AG04449 (cell line): ENCODE measurements at regions not wholly inside any gene's neighbourhood (a gene's known extent, or its start where the extent isn't known, plus 50 kb on each side); places are given as distances from the start of the nearest gene placed in this dataset.
"Not testable (repeated sequence)": the region's sequence is repeated elsewhere in the genome, so short reads cannot be mapped to it uniquely, and the experiment has no call there.

Source experiments
- CTCF ChIA-PET: fragments of 350-600 bp; formaldehyde crosslinking; extraction: SDS; loops from one replicate; lab custom pipeline; 2021; ENCODE audit warnings: antibody characterized with exemption; lab: Yijun Ruan, JAX
- POLR2A ChIA-PET: fragments of 400-600, 350-600 bp; formaldehyde crosslinking; extraction: SDS; loops from one replicate; lab custom pipeline; 2020; ENCODE audit warnings: antibody characterized with exemption, inconsistent platforms; lab: Yijun Ruan, JAX
- DNase-seq: peaks from one replicate; pipeline ENCODE4 v3.0.0-alpha.2; 2010; ENCODE audit warnings: low read depth, low spot score
- H3K4me3 ChIP-seq: 2 replicates; pipeline ENCODE4 v1.5.1; 2011; ENCODE audit warnings: low read depth, mild to moderate bottlenecking, control low read depth, low read length
- TF ChIP-seq, protein P1 (sequence below): IDR thresholded peaks from one replicate; pipeline ENCODE4 v1.5.1; 2011; ENCODE audit warnings: mild to moderate bottlenecking, moderate library complexity, low read length, control low read depth, inconsistent platforms; ENCODE audit not compliant: insufficient read depth; ENCODE audit errors: missing control alignments

DNA sequence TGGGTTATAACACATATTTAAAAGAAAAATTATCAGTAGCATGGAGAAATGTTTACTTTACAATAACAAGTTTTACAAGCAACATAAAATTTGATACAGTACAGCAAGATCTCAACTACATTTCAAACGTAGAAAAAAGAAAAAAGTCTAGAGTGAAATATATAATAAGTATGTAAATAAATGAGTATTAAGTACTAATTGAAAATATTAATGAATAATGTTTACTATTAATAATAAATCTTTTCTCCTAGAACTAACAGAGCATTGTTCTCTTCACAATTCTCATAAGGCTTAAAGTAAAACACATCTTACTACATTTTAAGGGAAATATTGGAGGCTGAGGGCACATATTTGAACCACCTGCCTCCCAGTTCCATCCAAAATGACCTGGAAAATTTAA is 72.1 kb downstream of the TMEM212 start:
- DNase-seq, result no peak
- ChIA-PET CTCF (no interaction called here), POLR2A (no interaction called here)
- TF ChIP-seq, protein P1, sequence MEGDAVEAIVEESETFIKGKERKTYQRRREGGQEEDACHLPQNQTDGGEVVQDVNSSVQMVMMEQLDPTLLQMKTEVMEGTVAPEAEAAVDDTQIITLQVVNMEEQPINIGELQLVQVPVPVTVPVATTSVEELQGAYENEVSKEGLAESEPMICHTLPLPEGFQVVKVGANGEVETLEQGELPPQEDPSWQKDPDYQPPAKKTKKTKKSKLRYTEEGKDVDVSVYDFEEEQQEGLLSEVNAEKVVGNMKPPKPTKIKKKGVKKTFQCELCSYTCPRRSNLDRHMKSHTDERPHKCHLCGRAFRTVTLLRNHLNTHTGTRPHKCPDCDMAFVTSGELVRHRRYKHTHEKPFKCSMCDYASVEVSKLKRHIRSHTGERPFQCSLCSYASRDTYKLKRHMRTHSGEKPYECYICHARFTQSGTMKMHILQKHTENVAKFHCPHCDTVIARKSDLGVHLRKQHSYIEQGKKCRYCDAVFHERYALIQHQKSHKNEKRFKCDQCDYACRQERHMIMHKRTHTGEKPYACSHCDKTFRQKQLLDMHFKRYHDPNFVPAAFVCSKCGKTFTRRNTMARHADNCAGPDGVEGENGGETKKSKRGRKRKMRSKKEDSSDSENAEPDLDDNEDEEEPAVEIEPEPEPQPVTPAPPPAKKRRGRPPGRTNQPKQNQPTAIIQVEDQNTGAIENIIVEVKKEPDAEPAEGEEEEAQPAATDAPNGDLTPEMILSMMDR, result no peak
- no peak overlapping the region for H3K4me3 ChIP-seq

DNA sequence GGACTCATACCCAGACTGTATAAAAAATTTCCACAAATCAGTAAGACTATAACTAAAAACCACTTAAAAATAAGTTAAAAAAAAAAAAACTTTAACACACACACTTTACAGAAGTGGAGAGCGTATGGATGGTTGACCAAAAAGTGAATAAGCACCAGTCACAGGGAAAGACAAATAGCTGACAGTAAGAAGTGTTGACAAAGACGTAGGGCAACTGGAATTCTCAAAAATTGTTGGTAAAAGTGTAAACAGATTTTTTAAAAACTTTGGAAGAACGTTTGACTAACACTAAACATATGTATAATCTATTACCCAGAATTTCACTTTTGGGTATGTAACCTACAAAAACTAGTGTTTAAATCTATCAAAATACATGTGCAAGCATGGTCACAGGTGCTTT is 73.7 kb downstream of the TMEM212 start:
- ChIA-PET CTCF (interaction anchor here (0.6 kb wide), 1 partner anchor 582 kb away, joined by 3 read pairs; no protein-coding TSS in a partner anchor), POLR2A (no interaction called here)
- DNase-seq, result no peak
- TF ChIP-seq, protein P1, result no peak
- H3K4me3 ChIP-seq, result no peak overlapping the region

DNA sequence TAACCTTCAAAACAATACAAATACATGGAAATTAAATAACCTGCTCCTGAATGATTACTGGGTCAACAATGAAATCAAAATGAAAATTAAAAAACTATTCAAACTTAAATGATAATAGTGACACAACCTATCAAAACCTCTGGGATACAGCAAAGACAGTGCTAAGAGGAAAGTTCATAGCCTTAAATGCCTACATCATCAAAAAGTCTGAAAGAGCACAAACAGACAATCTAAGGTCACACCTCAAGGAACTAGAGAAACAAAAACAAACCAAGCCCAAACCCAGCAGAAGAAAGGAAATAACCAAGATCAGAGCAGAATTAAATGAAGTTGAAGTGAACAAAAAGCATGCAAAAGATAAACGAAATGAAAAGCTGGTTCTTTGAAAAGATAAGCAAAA is 79.5 kb downstream of the TMEM212 start:
- DNase-seq, H3K4me3 ChIP-seq, CTCF ChIA-PET, POLR2A ChIA-PET: not testable (repeated sequence)

DNA sequence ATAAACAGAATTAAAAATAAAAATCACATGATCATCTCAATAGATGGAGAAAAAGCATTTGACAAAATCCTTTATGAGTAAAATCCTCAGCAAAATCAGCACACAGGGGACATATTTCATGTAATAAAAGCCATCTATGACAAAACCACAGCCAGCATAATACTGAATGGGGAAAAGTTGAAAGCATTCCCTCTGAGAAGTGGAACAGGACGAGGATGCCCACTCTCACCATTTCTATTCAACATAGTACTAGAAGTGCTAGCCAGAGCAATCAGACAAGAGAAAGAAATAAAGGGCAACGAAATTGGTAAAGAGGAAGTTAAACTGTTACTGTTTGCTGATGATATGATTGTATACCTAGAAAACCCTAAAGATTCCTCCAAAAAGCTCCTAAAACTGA is 80.5 kb downstream of the TMEM212 start:
- CTCF ChIA-PET, POLR2A ChIA-PET, H3K4me3 ChIP-seq, DNase-seq: not testable (repeated sequence)

DNA sequence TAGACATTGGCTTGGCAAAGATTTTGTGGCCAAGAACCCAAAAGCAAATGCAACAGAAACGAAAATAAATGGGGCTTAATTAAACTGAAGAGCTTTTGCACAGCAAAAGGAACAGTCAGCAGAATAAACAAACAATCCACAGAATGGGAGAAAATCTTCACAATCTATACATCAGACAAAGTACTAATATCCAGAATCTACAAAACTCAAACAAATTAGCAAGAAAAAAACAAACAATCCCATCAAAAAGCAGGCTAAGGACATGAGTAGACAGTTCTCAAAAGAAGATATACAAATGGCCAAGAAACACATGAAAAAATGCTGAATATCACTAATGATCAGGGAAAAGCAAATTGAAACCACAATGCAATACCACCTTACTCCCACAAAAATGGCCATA is 81.7 kb downstream of the TMEM212 start:
- H3K4me3 ChIP-seq, CTCF ChIA-PET, POLR2A ChIA-PET, DNase-seq: not testable (repeated sequence)

DNA sequence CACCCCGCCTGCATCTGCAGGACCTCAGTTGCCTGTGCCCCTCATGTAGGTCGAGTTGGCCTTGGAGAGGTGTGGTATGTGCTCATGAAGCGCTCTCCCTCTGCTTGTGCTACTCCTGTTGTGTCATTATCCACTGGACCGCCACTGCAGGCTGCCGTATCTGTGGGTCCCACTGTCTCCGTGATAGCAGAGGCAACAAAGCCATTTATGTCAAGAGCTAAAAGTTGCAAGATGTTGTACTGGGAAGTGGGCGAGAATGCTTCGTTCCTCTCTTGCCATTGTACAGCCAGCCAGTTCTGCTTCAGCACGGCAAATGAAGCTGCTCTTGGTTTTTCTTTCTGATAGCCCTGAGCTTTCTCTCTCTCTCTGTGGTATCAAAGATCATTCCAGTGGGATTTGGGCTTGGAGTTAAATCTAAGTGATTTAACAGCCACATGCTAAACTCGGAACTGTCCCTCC is 89.0 kb downstream of the TMEM212 start:
- ChIA-PET POLR2A (no interaction called here), CTCF (no interaction called here)

DNA sequence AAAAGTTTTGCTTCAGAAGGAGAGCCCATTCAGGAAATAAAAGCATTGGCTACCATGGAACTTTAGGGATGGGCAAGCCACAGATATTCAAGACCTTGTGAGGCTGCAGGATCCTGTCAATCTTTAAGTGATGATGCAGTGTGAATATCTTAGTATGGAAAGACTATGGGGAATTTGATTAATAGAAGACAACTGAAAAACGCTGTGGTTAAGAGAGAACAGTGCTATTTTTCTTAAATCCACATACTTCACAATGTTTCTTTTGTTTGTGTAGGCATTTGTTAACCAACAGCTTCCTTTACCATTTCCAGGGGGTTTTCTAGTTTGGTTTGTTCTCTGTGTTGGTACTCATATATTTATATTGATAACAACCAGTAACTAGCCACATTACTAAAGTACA is 90.3 kb downstream of the TMEM212 start:
- CTCF ChIA-PET, result no interaction called here
- TF ChIP-seq, protein P1, result no peak

More for the DNA sequence above, 89.0 kb downstream of the TMEM212 start:
- TF ChIP-seq, protein P1, result no peak
- H3K4me3 ChIP-seq, result no peak overlapping the region
- DNase-seq, result no peak

DNA sequence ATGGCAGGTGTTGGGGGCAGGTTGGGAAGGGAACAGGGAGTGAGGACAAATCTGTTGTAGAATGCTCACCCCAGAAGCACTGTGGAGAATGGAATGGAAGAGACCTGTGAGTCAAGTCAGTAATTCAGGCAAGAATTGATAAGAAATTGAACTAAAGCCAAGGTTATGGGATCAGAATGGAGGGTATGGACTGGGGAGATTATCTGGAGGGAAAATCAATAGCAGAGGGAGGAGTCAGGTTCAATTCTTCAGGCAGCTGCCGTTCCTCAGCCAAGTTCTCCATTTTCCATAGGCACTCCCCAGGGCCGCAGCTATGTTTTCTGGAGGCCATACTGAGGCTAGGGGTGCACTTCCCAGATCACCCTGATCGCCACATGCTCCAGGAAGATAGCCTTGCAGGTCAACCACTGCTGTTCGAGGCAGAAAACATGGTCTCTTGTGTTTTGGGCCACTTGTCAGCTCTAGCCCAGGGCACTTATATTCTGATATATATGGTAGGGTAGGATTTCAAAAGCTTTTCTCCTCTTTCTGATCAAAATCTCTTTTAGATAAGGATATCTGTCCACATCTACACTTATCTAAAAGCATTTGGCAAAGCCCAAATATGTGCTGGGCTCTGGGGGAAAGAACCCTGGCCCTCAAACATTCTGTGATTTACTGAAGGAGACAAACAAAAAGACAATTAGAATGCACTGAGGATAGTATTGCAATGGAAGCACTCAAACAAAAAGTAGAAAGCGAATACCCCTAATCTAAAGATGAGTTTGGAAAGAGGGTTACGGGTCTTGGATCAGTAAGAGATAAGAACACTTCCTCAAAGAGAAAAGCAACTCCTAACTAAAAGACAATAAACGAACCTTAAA is 92.3 kb downstream of the TMEM212 start:
- no peak overlapping the region for H3K4me3 ChIP-seq
- CTCF ChIA-PET, result no interaction called here
- POLR2A ChIA-PET, result interaction anchor here (0.7 kb wide), 1 partner anchor 22 kb away, joined by 3 read pairs; no protein-coding TSS in a partner anchor
- DNase-seq, result no peak
- TF ChIP-seq, protein P1, result no peak

More for the DNA sequence above, 90.3 kb downstream of the TMEM212 start:
- no peak for DNase-seq
- no peak overlapping the region for H3K4me3 ChIP-seq
- POLR2A ChIA-PET, result no interaction called here
